Rectal smooth muscle tissue (tissue), 1 donor: ENCODE measurements at regions not wholly inside any gene's neighbourhood (a gene's known extent, or its start where the extent isn't known, plus 50 kb on each side); places are given as distances from the start of the nearest gene placed in this dataset.

Experiments
- H3K27ac ChIP-seq: one replicate; pipeline ENCODE4 v1.7.0; 2013; ENCODE audit warnings: low read depth, low read length, inconsistent platforms
- H3K27me3 ChIP-seq: one replicate; pipeline ENCODE4 v1.7.0; 2013; ENCODE audit warnings: low read length; ENCODE audit not compliant: control insufficient read depth, insufficient read depth
- H3K36me3 ChIP-seq: one replicate; pipeline ENCODE4 v1.7.0; 2013; ENCODE audit warnings: low read length; ENCODE audit not compliant: control insufficient read depth, insufficient read depth
- H3K4me1 ChIP-seq: one replicate; pipeline ENCODE4 v1.7.0; 2013; ENCODE audit warnings: low read length; ENCODE audit not compliant: control insufficient read depth, insufficient read depth
- H3K4me3 ChIP-seq: one replicate; pipeline ENCODE4 v1.7.0; 2013; ENCODE audit warnings: low read length
- H3K9ac ChIP-seq: one replicate; pipeline ENCODE4 v1.7.0; 2013; ENCODE audit warnings: low read length

DNA sequence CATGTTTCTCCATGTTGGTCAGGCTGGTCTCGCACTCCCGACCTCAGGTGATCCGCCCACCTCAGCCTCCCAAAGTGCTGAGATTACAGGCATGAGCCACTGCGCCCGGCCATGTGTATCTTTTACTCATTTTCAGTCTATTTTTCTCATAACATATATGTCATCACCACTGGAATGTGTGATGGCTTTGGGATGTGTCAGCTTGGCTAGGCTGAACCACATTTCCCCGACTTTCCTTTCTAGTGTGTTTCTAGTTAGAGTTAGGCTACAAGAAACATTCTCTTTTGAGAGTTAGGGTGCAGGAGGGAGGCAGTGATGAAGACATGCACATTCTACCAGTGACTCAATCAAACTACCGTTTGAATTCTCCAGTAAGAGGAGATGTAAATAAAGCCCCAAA, 444.9 kb upstream of the THBS1 start:
- Histone ChIP-seq H3K4me3 (no peak overlapping the region), H3K4me1 (peaks cover 17% of the 10 kb centered on the region), H3K9ac (no peak overlapping the region), H3K36me3 (no peaks in the 10 kb centered on the region), H3K27ac (no peak overlapping the region), H3K27me3 (no peaks in the 10 kb centered on the region)

GRCh38 chr15:39139431-39140059, 441.3 kb upstream of the THBS1 start:
- Histone ChIP-seq H3K36me3 (no peaks in the 10 kb centered on the region), H3K27me3 (no peaks in the 10 kb centered on the region), H3K4me1 (peaks cover 8% of the 10 kb centered on the region), H3K4me3 (no peak overlapping the region), H3K27ac (no peak overlapping the region), H3K9ac (no peak overlapping the region)

DNA sequence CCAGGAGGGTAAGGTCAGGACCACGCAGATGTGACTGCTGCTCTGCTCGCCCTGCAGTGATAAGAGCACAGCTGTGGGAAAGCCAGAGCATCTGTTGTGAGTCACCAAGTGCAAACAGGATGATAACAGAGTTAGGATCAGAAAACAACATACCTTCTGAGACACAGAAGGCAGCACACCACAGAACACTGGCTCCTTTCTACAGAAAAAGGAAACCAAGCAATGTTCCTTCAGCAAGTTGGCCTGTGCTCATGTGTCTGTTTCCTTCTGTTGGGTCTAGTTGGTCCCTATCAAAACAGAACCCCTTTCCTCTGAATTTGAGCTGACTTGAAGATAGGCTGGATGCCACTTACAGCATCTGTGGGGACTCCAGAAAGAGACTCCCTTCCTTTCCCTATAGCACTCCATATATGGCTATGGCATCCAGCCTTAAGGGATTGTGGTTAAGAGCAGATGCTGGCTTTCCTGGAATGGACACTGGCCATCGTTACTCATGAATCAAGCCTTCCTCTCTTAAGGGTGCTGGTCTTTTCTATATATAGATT, 440.7 kb upstream of the THBS1 start:
- H3K4me3 ChIP-seq = no peak overlapping the region
- no peaks in the 10 kb centered on the region for H3K27me3 ChIP-seq
- no peaks in the 10 kb centered on the region for H3K36me3 ChIP-seq
- H3K4me1 ChIP-seq = peaks cover 12% of the 10 kb centered on the region
- no peak overlapping the region for H3K9ac ChIP-seq
- H3K27ac ChIP-seq = no peak overlapping the region

GRCh38 chr15:39142500-39142899, 438.4 kb upstream of the THBS1 start:
- H3K4me1 ChIP-seq = peaks cover 15% of the 10 kb centered on the region
- no peaks in the 10 kb centered on the region for H3K27me3 ChIP-seq
- no peak overlapping the region for H3K27ac ChIP-seq
- no peak overlapping the region for H3K4me3 ChIP-seq
- H3K36me3 ChIP-seq = no peaks in the 10 kb centered on the region
- no peak overlapping the region for H3K9ac ChIP-seq

GRCh38 chr15:39143479-39143878, 437.4 kb upstream of the THBS1 start:
- H3K4me3 ChIP-seq = no peak overlapping the region
- no peak overlapping the region for H3K9ac ChIP-seq
- H3K27ac ChIP-seq = no peak overlapping the region
- H3K36me3 ChIP-seq = no peaks in the 10 kb centered on the region
- H3K27me3 ChIP-seq = no peaks in the 10 kb centered on the region
- H3K4me1 ChIP-seq = peaks cover 15% of the 10 kb centered on the region

GRCh38 chr15:39144051-39144450, 436.8 kb upstream of the THBS1 start:
- Histone ChIP-seq H3K27me3 (no peaks in the 10 kb centered on the region), H3K4me3 (no peak overlapping the region), H3K27ac (peak overlapping the region; percentile 34), H3K36me3 (no peaks in the 10 kb centered on the region), H3K4me1 (peaks cover 15% of the 10 kb centered on the region), H3K9ac (no peak overlapping the region)

DNA sequence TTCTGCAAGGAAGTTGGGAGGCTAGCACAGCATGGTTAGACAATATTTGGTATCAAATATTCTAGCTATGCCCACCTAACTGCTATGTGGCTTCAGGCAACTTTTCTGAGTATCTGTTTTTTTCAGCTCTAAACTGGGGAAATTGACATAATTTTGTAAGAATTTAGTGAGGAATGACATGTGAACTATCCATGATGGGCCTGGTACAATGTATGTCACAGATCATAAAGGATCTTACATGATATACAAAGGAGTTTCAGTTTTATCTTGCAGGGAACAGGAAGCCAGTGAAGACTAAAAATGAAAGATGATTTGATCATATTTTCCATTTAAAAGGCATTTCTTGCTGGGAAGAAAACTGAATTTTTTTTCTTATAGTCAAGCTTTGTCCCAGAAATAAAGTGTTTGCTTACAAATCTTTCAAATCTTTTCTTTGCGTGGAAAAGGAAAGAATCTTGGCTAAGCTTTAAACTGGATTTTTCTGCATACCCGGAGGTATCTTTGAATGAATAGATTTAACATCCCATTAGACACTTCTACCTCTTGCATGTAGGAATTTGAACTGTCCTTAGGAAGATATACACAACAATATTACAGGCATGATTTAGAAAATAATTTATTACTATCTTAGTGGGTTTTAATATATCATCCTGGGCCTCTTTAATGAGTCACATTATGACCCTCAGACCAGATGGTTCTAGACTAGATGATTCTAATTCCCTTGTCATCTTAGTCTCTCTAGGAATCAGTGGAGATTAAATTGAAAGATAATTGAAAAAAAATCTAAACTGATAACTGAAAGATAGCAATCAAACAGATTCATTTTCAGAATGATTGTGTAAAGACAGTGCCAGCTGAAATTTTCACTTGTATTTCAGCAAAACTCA, 436.0 kb upstream of the THBS1 start:
- Histone ChIP-seq H3K27me3 (no peaks in the 10 kb centered on the region), H3K4me1 (peaks cover 15% of the 10 kb centered on the region), H3K4me3 (no peak overlapping the region), H3K9ac (no peak overlapping the region), H3K36me3 (no peaks in the 10 kb centered on the region), H3K27ac (peak overlapping the region; percentile 34)

- Histone ChIP-seq H3K36me3 (no peaks in the 10 kb centered on the region), H3K27me3 (no peaks in the 10 kb centered on the region), H3K27ac (no peak overlapping the region), H3K4me3 (no peak overlapping the region), H3K4me1 (peaks cover 12% of the 10 kb centered on the region), H3K9ac (no peak overlapping the region)
Measured at GRCh38 chr15:39145854-39146625, 434.8 kb upstream of the THBS1 start.

DNA sequence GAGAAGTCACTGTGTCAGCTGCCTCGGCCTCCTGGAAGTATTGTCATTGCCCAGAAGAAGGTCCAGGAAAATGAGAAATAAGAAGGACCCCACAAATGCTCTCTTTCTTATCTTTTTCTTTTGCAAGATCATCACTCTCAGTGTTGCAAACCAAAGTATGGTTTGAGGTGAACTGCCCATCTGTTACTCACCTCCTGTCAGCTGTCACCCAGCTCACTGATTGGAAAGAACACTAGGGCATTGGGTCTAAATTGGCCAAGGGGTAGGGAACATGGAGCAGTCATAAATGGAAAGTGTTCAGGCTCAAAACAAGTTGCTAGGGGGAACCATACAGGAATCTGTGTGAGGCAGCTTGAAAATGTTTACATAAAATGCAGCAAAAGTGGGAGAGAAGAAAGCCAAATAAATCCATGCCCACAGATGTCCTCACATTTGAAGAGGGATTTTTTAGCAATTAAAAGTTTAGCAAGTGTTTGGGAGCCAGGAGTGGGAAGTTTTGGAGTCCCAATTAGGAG, 431.2 kb upstream of the THBS1 start:
- no peak overlapping the region for H3K4me3 ChIP-seq
- no peak overlapping the region for H3K9ac ChIP-seq
- H3K27me3 ChIP-seq = no peaks in the 10 kb centered on the region
- H3K36me3 ChIP-seq = no peaks in the 10 kb centered on the region
- no peak overlapping the region for H3K27ac ChIP-seq
- peaks cover 18% of the 10 kb centered on the region for H3K4me1 ChIP-seq

GRCh38 chr15:39151545-39151944, 429.3 kb upstream of the THBS1 start:
- Histone ChIP-seq H3K36me3 (no peaks in the 10 kb centered on the region), H3K9ac (no peak overlapping the region), H3K27ac (no peak overlapping the region), H3K27me3 (no peaks in the 10 kb centered on the region), H3K4me1 (peaks cover 12% of the 10 kb centered on the region), H3K4me3 (no peak overlapping the region)

DNA sequence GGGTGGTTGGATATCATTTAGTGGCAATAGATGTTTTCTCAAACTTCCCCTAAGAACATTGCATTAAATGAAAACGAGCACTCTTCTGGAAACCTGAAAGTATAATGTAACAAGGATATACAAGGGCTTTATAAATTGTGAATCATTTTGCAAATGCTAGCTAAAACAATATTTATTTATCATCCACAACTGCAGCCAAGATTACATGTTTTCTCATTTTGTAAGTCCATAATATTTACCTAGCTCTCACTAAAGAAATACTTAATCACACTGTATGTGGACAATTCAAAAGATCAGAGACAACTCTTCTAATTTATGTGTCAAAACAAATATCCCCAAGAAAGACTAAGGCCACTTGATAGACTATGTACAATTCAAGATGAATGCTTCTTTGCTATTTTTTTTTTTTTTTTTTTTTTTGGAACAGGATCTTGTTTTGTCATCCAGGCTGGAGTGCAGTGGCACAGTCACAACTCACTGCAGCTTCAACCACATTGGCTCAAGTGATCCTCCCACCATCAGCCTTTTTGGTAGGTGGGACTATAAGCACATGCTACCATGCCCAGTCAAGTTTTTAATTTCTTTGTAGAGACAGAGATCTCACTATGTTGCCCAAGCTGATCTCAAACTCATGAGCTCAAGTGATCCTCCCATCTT, 427.7 kb upstream of the THBS1 start:
- Histone ChIP-seq H3K27me3 (no peaks in the 10 kb centered on the region), H3K4me3 (no peak overlapping the region), H3K9ac (no peak overlapping the region), H3K36me3 (no peaks in the 10 kb centered on the region), H3K4me1 (peaks cover 12% of the 10 kb centered on the region), H3K27ac (peak overlapping the region; percentile 35)

GRCh38 chr15:39153716-39154115, 427.2 kb upstream of the THBS1 start:
- Histone ChIP-seq H3K27me3 (no peaks in the 10 kb centered on the region), H3K9ac (no peak overlapping the region), H3K27ac (peak overlapping the region; percentile 35), H3K4me1 (peaks cover 12% of the 10 kb centered on the region), H3K36me3 (no peaks in the 10 kb centered on the region), H3K4me3 (no peak overlapping the region)
